Heart left ventricle (tissue), 13 donors: ENCODE measurements at regions not wholly inside any gene's neighbourhood (a gene's known extent, or its start where the extent isn't known, plus 50 kb on each side); places are given as distances from the start of the nearest gene placed in this dataset.

Source experiments
- POLR2A ChIP-seq, 2 donors: fragments of 450-650 bp; IDR thresholded peaks; one replicate each; pipeline ENCODE4 v1.6.1; 2017; ENCODE audit warnings: antibody characterized with exemption in 2 of 2, mild to moderate bottlenecking in 2 of 2, moderate library complexity in 2 of 2
- TF ChIP-seq, protein P1 (sequence below), 12 donors: fragments of 200-600 bp; sonication (generic) in 4 of 12; IDR thresholded peaks; one replicate each; pipeline versions ENCODE4 v1.5.0 to v1.8.0; 2018 to 2022; ENCODE audit warnings: antibody characterized with exemption in 12 of 12, mild to moderate bottlenecking in 5 of 12
- donor health status: ischemic (EF 13 %, LVEDD 7.1; RV severe dilation, severe dysfunction).
- donor health status: DM: no; HTN: yes; CAD: no.
- donor health status: DM: no; HTN: no; CAD: no.
- donor health status: ischemic (EF 25% LVEDD 6.9; RV normal size, moderate dysfunction).
- donor health status: ischemic (EF 25% LVEDD 5.7; RV mildly dilated, moderate dysfunction).
- donor health status: ischemic (EF 35%, LVEDD 5.7; RV mildly dilated, moderate dysfunction).
- donor health status: nonischemic (EF 11% LVEDD 7.7; RV severe dilation, severe dysfunction).
- donor health status: DM: yes; HTN: yes; CAD: no.
- donor health status: PGD.
- donor health status: ischemic (EF 29% LVEDD 5.4; RV normal size, mild dysfunction).
- donor health status: nonischemic (EF 23%, LVEDD 6.1; RV moderate dilation, normal function).

DNA sequence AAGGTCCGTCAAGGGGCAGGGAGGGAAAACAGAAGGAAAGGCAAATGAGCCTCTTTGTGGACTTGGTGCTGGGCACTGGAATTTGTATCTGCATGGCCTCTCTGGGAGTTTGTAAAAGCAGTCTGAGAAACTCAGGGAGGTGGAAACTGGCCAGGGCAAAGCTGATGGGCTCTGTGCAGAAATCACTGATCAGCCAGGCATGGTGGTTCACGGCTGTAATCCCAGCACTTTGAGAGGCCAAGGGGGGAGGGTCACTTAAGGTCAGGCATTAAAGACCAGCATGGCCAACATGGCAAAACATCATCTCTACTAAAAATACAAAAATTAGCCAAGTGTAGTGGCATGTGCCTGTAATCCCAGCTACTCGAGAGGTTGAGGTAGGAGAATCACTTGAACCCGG lies 369.9 kb upstream of the ZNF507 start:
- TF ChIP-seq, protein P1, sequence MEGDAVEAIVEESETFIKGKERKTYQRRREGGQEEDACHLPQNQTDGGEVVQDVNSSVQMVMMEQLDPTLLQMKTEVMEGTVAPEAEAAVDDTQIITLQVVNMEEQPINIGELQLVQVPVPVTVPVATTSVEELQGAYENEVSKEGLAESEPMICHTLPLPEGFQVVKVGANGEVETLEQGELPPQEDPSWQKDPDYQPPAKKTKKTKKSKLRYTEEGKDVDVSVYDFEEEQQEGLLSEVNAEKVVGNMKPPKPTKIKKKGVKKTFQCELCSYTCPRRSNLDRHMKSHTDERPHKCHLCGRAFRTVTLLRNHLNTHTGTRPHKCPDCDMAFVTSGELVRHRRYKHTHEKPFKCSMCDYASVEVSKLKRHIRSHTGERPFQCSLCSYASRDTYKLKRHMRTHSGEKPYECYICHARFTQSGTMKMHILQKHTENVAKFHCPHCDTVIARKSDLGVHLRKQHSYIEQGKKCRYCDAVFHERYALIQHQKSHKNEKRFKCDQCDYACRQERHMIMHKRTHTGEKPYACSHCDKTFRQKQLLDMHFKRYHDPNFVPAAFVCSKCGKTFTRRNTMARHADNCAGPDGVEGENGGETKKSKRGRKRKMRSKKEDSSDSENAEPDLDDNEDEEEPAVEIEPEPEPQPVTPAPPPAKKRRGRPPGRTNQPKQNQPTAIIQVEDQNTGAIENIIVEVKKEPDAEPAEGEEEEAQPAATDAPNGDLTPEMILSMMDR (IDR thresholded peaks at IDR 0.05), result no peak
- TF ChIP-seq POLR2A (IDR thresholded peaks at IDR 0.05), result no peak
